GM12878 (cell line): ENCODE measurements at regions not wholly inside any gene's neighbourhood (a gene's known extent, or its start where the extent isn't known, plus 50 kb on each side); places are given as distances from the start of the nearest gene placed in this dataset.

Experiments
- ATAC-seq: fragments of 200-7000 bp; cut with Tn5 transposase; 3 replicates; pipeline ENCODE4 v1.9.1; 2020; ENCODE audit warnings: mild to moderate bottlenecking, moderate library complexity
- BruUV-seq: library from RNA; stranded (reverse); fragments of 400-500 nt; replicated peaks from 2 replicates; lab custom pipeline; 2021; lab: Mats Ljungman, UMichigan
- CTCF ChIA-PET: fragments of 300-600 bp; sonication (Branson Sonifier 250); formaldehyde crosslinking; extraction: SDS; loops from one replicate; lab custom pipeline; 2021; ENCODE audit warnings: inconsistent platforms; lab: Yijun Ruan, JAX
- POLR2A ChIA-PET: fragments of 350-600 bp; formaldehyde crosslinking; extraction: SDS; loops from one replicate; lab custom pipeline; 2021; ENCODE audit warnings: inconsistent platforms; lab: Charles Lee
- RAD21 ChIA-PET: fragments of 300-600 bp; sonication (Branson Sonifier 250); formaldehyde crosslinking; loops from one replicate; lab custom pipeline; 2023; ENCODE audit warnings: antibody characterized with exemption; ENCODE audit not compliant: unreplicated experiment; lab: Charles Lee
- SMC1A ChIA-PET: fragments of 300-600 bp; sonication (Branson Sonifier 250); formaldehyde crosslinking; loops from one replicate; lab custom pipeline; 2023; ENCODE audit not compliant: unreplicated experiment, uncharacterized antibody; lab: Charles Lee
- DNase-seq: peaks from one replicate; pipeline ENCODE4 v3.0.0-alpha.2; 2011; ENCODE audit warnings: low read depth, low spot score
- FAIRE-seq: peaks from 3 replicates; lab custom pipeline; 2011; peaks lifted over from hg19 to GRCh38; lab: Jason Lieb, UNC
- H2AFZ ChIP-seq: 2 replicates; pipeline ENCODE4 v1.6.0; 2011; ENCODE audit warnings: low read depth, low read length, control low read depth; ENCODE audit not compliant: control insufficient read depth
- H3K27ac ChIP-seq: 2 replicates; pipeline ENCODE4 v1.5.1; 2011; ENCODE audit warnings: control low read depth; ENCODE audit not compliant: control insufficient read depth, insufficient read depth
- H3K27me3 ChIP-seq, 2 experiments: replicated peaks in 1 of 2; 2 replicates each; pipeline versions ENCODE4 v1.6.0 to v1.6.1; 2011; ENCODE audit warnings: low read length in 1 of 2; ENCODE audit not compliant: control insufficient read depth in 2 of 2, insufficient read depth in 2 of 2
- H3K36me3 ChIP-seq, 2 experiments: 2 replicates each; pipeline ENCODE4 v1.5.1; 2011; ENCODE audit warnings: low read length in 1 of 2; ENCODE audit not compliant: control insufficient read depth in 2 of 2, insufficient read depth in 2 of 2
- H3K4me1 ChIP-seq: 2 replicates; pipeline ENCODE4 v1.6.1; 2011; ENCODE audit warnings: mild to moderate bottlenecking, low read length, moderate library complexity, mixed read lengths; ENCODE audit not compliant: control insufficient read depth, insufficient read depth
- H3K4me2 ChIP-seq: 2 replicates; pipeline ENCODE4 v1.6.0; 2011; ENCODE audit warnings: control low read depth; ENCODE audit not compliant: control insufficient read depth, insufficient read depth
- H3K4me3 ChIP-seq: fragments of 200-600 bp; sonication (generic); 2 replicates; pipeline ENCODE4 v1.5.1; 2016
- H3K79me2 ChIP-seq: 2 replicates; pipeline ENCODE4 v1.6.0; 2011; ENCODE audit warnings: low read length; ENCODE audit not compliant: control insufficient read depth, insufficient read depth
- H3K9ac ChIP-seq: 2 replicates; pipeline ENCODE4 v1.8.0; 2011; ENCODE audit warnings: low read length, control low read depth, mixed read lengths; ENCODE audit not compliant: control insufficient read depth, insufficient read depth
- H3K9me3 ChIP-seq: replicated peaks from 3 replicates; pipeline ENCODE4 v1.5.1; 2011; ENCODE audit warnings: mild to moderate bottlenecking, low read length; ENCODE audit not compliant: control insufficient read depth, insufficient read depth
- H4K20me1 ChIP-seq: 2 replicates; pipeline ENCODE4 v1.6.0; 2011; ENCODE audit not compliant: control insufficient read depth, insufficient read depth
- BCL3 ChIP-seq: IDR thresholded peaks from 2 replicates; pipeline ENCODE4 v1.6.1; 2011; ENCODE audit warnings: borderline replicate concordance, low read depth, mild to moderate bottlenecking, moderate library complexity, low read length; ENCODE audit not compliant: insufficient read depth, poor library complexity, severe bottlenecking
- CHD4 ChIP-seq: fragments of 200-600 bp; sonication (generic); IDR thresholded peaks from 2 replicates; pipeline ENCODE4 v1.6.1; 2016; ENCODE audit warnings: mild to moderate bottlenecking
- CREM ChIP-seq: IDR thresholded peaks from 2 replicates; pipeline ENCODE4 v1.6.1; 2014; ENCODE audit warnings: antibody characterized with exemption, low read depth
- EP300 ChIP-seq, 2 experiments: fragments of 150-350 bp in 1 of 2; IDR thresholded peaks; 2 replicates each; pipeline ENCODE4 v1.6.1; 2011 to 2012; ENCODE audit warnings: low read depth in 2 of 2, low read length in 2 of 2, borderline replicate concordance in 1 of 2, improper control_type of control experiment in 1 of 2, inconsistent platforms in 1 of 2; ENCODE audit not compliant: control insufficient read depth in 1 of 2
- EZH2 ChIP-seq: IDR thresholded peaks from 2 replicates; pipeline ENCODE4 v1.6.1; 2012; ENCODE audit warnings: low read depth, mild to moderate bottlenecking, control low read depth, inconsistent platforms, low read length, borderline replicate concordance; ENCODE audit not compliant: control insufficient read depth
- IKZF1 ChIP-seq: fragments of 450-650 bp; conservative IDR thresholded peaks from 2 replicates; pipeline ENCODE4 v1.6.1; 2017; ENCODE audit warnings: antibody characterized with exemption, mild to moderate bottlenecking
- IRF3 ChIP-seq: fragments of 450-650 bp; IDR thresholded peaks from 2 replicates; pipeline ENCODE4 v1.6.1; 2014; ENCODE audit warnings: mild to moderate bottlenecking
- KLF5 ChIP-seq: fragments of 450-650 bp; IDR thresholded peaks from 2 replicates; pipeline ENCODE4 v1.6.1; 2014; ENCODE audit warnings: mild to moderate bottlenecking; ENCODE audit not compliant: partially characterized antibody
- RAD21 ChIP-seq: IDR thresholded peaks from 2 replicates; pipeline ENCODE4 v1.6.1; 2011; ENCODE audit warnings: mild to moderate bottlenecking, low read depth, low read length, moderate library complexity; ENCODE audit not compliant: insufficient read depth
- SKIL ChIP-seq: fragments of 450-650 bp; IDR thresholded peaks from 2 replicates; pipeline ENCODE4 v1.6.1; 2017; ENCODE audit warnings: mild to moderate bottlenecking, low read depth, inconsistent platforms; ENCODE audit not compliant: poor library complexity, severe bottlenecking
- SUPT20H ChIP-seq: IDR thresholded peaks from 2 replicates; pipeline ENCODE4 v1.6.1; 2011; ENCODE audit warnings: low read depth, mild to moderate bottlenecking, low read length, moderate library complexity, borderline replicate concordance; ENCODE audit not compliant: control insufficient read depth
- TAF1 ChIP-seq: IDR thresholded peaks from 2 replicates; pipeline ENCODE4 v1.6.1; 2011; ENCODE audit warnings: mild to moderate bottlenecking, low read depth, low read length, borderline replicate concordance
- ZNF687 ChIP-seq: fragments of 450-650 bp; IDR thresholded peaks from 2 replicates; pipeline ENCODE4 v1.6.1; 2017; ENCODE audit warnings: mild to moderate bottlenecking, moderate library complexity
- WGBS: methylation state at CpG from one replicate; pipeline ENCODE4 v1.1.6; 2016; ENCODE audit warnings: low lambda C conversion rate; ENCODE audit not compliant: insufficient replicate concordance, insufficient coverage; ENCODE audit errors: missing lambda C conversion rate; 5-methylcytosine and 5-hydroxymethylcytosine counted together
- in situ Hi-C: fragments of 300-500 bp; cut with MboI; formaldehyde crosslinking; loops from 9 replicates; pipeline ENCODE4 v1.14.3; 2018; ENCODE audit warnings: mixed read lengths
- intact Hi-C: fragments of 100-400 bp; cut with micrococcal nuclease; formaldehyde crosslinking; loops from one replicate; pipeline ENCODE4 v1.14.2; 2022; ENCODE audit not compliant: unreplicated experiment

GRCh38 chr22:49192180-49192856, 635.4 kb downstream of the BRD1 start:
- ATAC-seq (no peak), DNase-seq (no peak), FAIRE-seq (no peak)
- RAD21 ChIA-PET: no interaction called here
- BruUV-seq: no TSS peak
- POLR2A ChIA-PET: no interaction called here
- Histone ChIP-seq H3K4me3 (no peak overlapping the region), H3K9ac (no peak overlapping the region), H3K4me2 (no peak overlapping the region), H3K79me2 (no peaks in the 10 kb centered on the region), H3K36me3 (no peaks in the 10 kb centered on the region), H3K4me1 (no peaks in the 10 kb centered on the region), H4K20me1 (no peaks in the 10 kb centered on the region), H2AFZ (no peak overlapping the region), H3K9me3 (no peaks in the 10 kb centered on the region; the same call in 2 of the 3 replicates), H3K27ac (no peak overlapping the region), H3K27me3 (no peaks in the 10 kb centered on the region)
- intact Hi-C loops (no loop called here), in situ Hi-C loops (no loop called here)
- SMC1A ChIA-PET: no interaction called here
- 56% methylated on average over 25 of the region's 25 CpGs for WGBS
- CTCF ChIA-PET: no interaction called here
- no peak for TF ChIP-seq SKIL
- TF ChIP-seq CHD4: no peak
- no peak for TF ChIP-seq IKZF1
- TF ChIP-seq IRF3: no peak
- TF ChIP-seq TAF1: no peak
- TF ChIP-seq EZH2: no peak
- no peak for TF ChIP-seq RAD21
- no peak for TF ChIP-seq KLF5
- no peak for TF ChIP-seq CREM
- TF ChIP-seq BCL3: no peak
- no peak for TF ChIP-seq SUPT20H
- no peak for TF ChIP-seq EP300 (IDR thresholded peaks at IDR 0.05; ENCODE audit: borderline replicate concordance in 1 of 2, control insufficient read depth in 1 of 2, low read depth in 2 of 2, low read length in 2 of 2)
- TF ChIP-seq ZNF687: no peak
